SK-N-SH (cell line): ENCODE measurements at regions not wholly inside any gene's neighbourhood (a gene's known extent, or its start where the extent isn't known, plus 50 kb on each side); places are given as distances from the start of the nearest gene placed in this dataset.

Source experiments
- CTCF ChIA-PET: fragments of 300-600, 350-600 bp; formaldehyde crosslinking; extraction: SDS; loops from one replicate; lab custom pipeline; 2021; lab: Yijun Ruan, JAX
- POLR2A ChIA-PET: fragments of 350-600 bp; sonication (Branson Sonifier 250); formaldehyde crosslinking; extraction: SDS; loops from one replicate; lab custom pipeline; 2020; ENCODE audit warnings: antibody characterized with exemption, inconsistent platforms; lab: Yijun Ruan, JAX
- DNase-seq: peaks from one replicate; pipeline ENCODE4 v3.0.0; 2012
- H2AFZ ChIP-seq: fragments of 200-600 bp; sonication (generic); 2 replicates; pipeline ENCODE4 v1.8.1; 2016; ENCODE audit warnings: antibody characterized with exemption, mild to moderate bottlenecking, low read depth
- H3F3A ChIP-seq: fragments of 200-600 bp; sonication (generic); replicated peaks from 2 replicates; pipeline ENCODE3; 2016; ENCODE audit warnings: antibody characterized with exemption, mild to moderate bottlenecking; ENCODE audit not compliant: insufficient read depth
- H3K27ac ChIP-seq, 2 experiments: fragments of 200-500 bp in 1 of 2; fragments of 200-600 bp in 1 of 2; sonication (Bioruptor generic) in 1 of 2; sonication (generic), shearing (Covaris generic) in 1 of 2; 2 replicates each; pipeline versions ENCODE4 v1.5.1 to v1.6.1; 2014 to 2016; ENCODE audit warnings: low read depth in 2 of 2, inconsistent platforms in 1 of 2, low read length in 1 of 2, mild to moderate bottlenecking in 1 of 2, mixed read lengths in 1 of 2
- H3K27me3 ChIP-seq: fragments of 200-600 bp; sonication (generic), shearing (Covaris generic); 2 replicates; pipeline ENCODE4 v1.6.1; 2016; ENCODE audit warnings: mixed run types; ENCODE audit not compliant: insufficient read depth
- H3K36me3 ChIP-seq, 2 experiments: fragments of 200-500 bp in 1 of 2; fragments of 200-600 bp in 1 of 2; sonication (Bioruptor generic) in 1 of 2; sonication (generic) in 1 of 2; replicated peaks in 1 of 2; 2 replicates each; pipeline versions ENCODE3 to v1.5.1; 2014 to 2016; ENCODE audit warnings: low read length in 1 of 2, mild to moderate bottlenecking in 1 of 2; ENCODE audit not compliant: insufficient read depth in 2 of 2, control insufficient read depth in 1 of 2
- H3K4me1 ChIP-seq, 2 experiments: fragments of 200-500 bp in 1 of 2; fragments of 200-600 bp in 1 of 2; sonication (Bioruptor generic) in 1 of 2; sonication (generic), shearing (Covaris generic) in 1 of 2; 2 replicates each; pipeline versions ENCODE4 v1.5.1 to v1.6.1; 2014 to 2016; ENCODE audit warnings: low read depth in 1 of 2, low read length in 1 of 2, mixed run types in 1 of 2; ENCODE audit not compliant: insufficient read depth in 2 of 2, control insufficient read depth in 1 of 2
- H3K4me2 ChIP-seq: fragments of 200-600 bp; sonication (generic), shearing (Covaris generic); 2 replicates; pipeline ENCODE4 v1.6.1; 2017; ENCODE audit warnings: mixed run types
- H3K4me3 ChIP-seq, 2 experiments: fragments of 200-500 bp in 1 of 2; fragments of 200-600 bp in 1 of 2; sonication (Bioruptor generic) in 1 of 2; sonication (generic), shearing (Covaris generic) in 1 of 2; 2 replicates each; pipeline versions ENCODE4 v1.5.1 to v1.8.1; 2014 to 2016; ENCODE audit warnings: low read depth in 2 of 2, inconsistent platforms in 1 of 2, low read length in 1 of 2, mild to moderate bottlenecking in 1 of 2, mixed read lengths in 1 of 2, moderate library complexity in 1 of 2
- H3K79me2 ChIP-seq: fragments of 200-600 bp; sonication (generic); 2 replicates; pipeline ENCODE4 v1.8.1; 2017; ENCODE audit warnings: mild to moderate bottlenecking; ENCODE audit not compliant: insufficient read depth
- H3K9ac ChIP-seq: fragments of 200-600 bp; sonication (generic); 2 replicates; pipeline ENCODE4 v1.6.1; 2017; ENCODE audit warnings: mixed run types
- H3K9me2 ChIP-seq: fragments of 200-600 bp; sonication (generic); 2 replicates; pipeline ENCODE4 v1.6.1; 2017; ENCODE audit warnings: mixed run types
- H3K9me3 ChIP-seq: fragments of 200-600 bp; sonication (generic); 2 replicates; pipeline ENCODE4 v1.6.1; 2017; ENCODE audit warnings: mixed run types, mild to moderate bottlenecking, moderate library complexity
- H4K20me1 ChIP-seq: fragments of 200-600 bp; sonication (generic); 2 replicates; pipeline ENCODE4 v1.6.1; 2017; ENCODE audit warnings: mild to moderate bottlenecking, mixed run types; ENCODE audit not compliant: insufficient read depth
- ELF1 ChIP-seq: IDR thresholded peaks from 2 replicates; pipeline ENCODE4 v1.4.0; 2012
- EP300 ChIP-seq, 2 experiments: IDR thresholded peaks; 2 replicates each; pipeline versions ENCODE4 v1.4.0 to v1.6.1; 2012; ENCODE audit warnings: borderline replicate concordance in 1 of 2, low read depth in 1 of 2, low read length in 1 of 2
- FOXM1 ChIP-seq: IDR thresholded peaks from 2 replicates; pipeline ENCODE4 v1.4.0; 2012; ENCODE audit warnings: low read depth, mild to moderate bottlenecking
- JUND ChIP-seq: IDR thresholded peaks from 2 replicates; pipeline ENCODE4 v1.4.0; 2012
- NRF1 ChIP-seq: IDR thresholded peaks from 2 replicates; pipeline ENCODE4 v1.6.1; 2012; ENCODE audit warnings: low read depth, mild to moderate bottlenecking, low read length
- RFX5 ChIP-seq: IDR thresholded peaks from 2 replicates; pipeline ENCODE4 v1.6.1; 2012; ENCODE audit warnings: mild to moderate bottlenecking, improper control_type of control experiment, low read length
- RXRA ChIP-seq: IDR thresholded peaks from 2 replicates; pipeline ENCODE4 v1.4.0; 2012; ENCODE audit warnings: low read depth, mild to moderate bottlenecking, borderline replicate concordance
- TCF12 ChIP-seq: IDR thresholded peaks from 2 replicates; pipeline ENCODE4 v1.4.0; 2012
- TEAD4 ChIP-seq: IDR thresholded peaks from 2 replicates; pipeline ENCODE4 v1.4.0; 2012; ENCODE audit warnings: mild to moderate bottlenecking, borderline replicate concordance; ENCODE audit not compliant: insufficient read depth
- WGBS: methylation state at CpG from one replicate; pipeline ENCODE4 v1.1.6; 2017; ENCODE audit warnings: low lambda C conversion rate; 5-methylcytosine and 5-hydroxymethylcytosine counted together
- TF ChIP-seq, protein P1 (sequence below): fragments of 150-350 bp; IDR thresholded peaks from 2 replicates; pipeline ENCODE4 v1.6.1; 2016; ENCODE audit warnings: mild to moderate bottlenecking, low read depth, low read length
- TF ChIP-seq, protein P2 (sequence below): IDR thresholded peaks from 2 replicates; pipeline ENCODE4 v1.6.1; 2012; ENCODE audit warnings: mild to moderate bottlenecking, low read depth, low read length, moderate library complexity
- TF ChIP-seq, protein P3 (sequence below): fragments of 200-600 bp; sonication (generic); IDR thresholded peaks from 2 replicates; pipeline ENCODE4 v1.6.1; 2017; ENCODE audit warnings: antibody characterized with exemption, mild to moderate bottlenecking, moderate library complexity

DNA sequence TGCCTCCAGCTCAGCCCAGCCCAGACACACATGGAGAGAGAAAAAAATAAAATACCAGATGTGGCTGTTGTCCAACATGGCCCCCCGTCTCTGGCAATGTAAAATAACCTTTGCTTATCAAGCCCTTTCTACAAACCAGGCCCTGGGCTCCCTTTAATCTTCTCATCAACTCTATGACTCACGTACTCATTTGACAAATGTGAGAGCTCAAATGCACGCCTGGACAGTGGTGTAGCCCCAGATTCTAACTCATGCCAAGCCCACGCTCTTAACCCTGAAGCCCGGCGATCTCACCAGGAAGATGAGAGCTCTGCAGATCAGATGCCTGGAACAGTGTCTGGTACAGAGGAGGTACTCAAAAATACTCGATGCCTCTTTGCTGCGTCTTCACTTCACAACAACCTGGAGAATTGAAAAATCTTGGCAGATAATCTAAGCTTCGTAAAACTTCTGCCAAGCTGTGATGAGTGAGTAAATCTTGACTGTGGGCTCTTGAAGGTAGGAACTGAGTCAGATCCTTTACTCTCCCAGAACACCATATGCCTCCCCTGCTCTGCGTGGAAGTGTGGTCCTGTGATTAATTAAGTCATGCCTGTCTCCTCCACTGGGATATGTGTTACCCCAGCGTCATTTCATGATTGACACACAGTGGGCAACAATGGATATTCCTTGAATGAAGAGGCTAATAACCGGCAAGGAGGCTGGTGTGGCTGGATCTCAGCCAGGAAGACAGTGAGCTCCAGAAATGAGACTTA, 102.0 kb upstream of the FSTL4 start (continued):
- TF ChIP-seq, protein P1, sequence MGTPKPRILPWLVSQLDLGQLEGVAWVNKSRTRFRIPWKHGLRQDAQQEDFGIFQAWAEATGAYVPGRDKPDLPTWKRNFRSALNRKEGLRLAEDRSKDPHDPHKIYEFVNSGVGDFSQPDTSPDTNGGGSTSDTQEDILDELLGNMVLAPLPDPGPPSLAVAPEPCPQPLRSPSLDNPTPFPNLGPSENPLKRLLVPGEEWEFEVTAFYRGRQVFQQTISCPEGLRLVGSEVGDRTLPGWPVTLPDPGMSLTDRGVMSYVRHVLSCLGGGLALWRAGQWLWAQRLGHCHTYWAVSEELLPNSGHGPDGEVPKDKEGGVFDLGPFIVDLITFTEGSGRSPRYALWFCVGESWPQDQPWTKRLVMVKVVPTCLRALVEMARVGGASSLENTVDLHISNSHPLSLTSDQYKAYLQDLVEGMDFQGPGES: no peak
- TF ChIP-seq, protein P2, sequence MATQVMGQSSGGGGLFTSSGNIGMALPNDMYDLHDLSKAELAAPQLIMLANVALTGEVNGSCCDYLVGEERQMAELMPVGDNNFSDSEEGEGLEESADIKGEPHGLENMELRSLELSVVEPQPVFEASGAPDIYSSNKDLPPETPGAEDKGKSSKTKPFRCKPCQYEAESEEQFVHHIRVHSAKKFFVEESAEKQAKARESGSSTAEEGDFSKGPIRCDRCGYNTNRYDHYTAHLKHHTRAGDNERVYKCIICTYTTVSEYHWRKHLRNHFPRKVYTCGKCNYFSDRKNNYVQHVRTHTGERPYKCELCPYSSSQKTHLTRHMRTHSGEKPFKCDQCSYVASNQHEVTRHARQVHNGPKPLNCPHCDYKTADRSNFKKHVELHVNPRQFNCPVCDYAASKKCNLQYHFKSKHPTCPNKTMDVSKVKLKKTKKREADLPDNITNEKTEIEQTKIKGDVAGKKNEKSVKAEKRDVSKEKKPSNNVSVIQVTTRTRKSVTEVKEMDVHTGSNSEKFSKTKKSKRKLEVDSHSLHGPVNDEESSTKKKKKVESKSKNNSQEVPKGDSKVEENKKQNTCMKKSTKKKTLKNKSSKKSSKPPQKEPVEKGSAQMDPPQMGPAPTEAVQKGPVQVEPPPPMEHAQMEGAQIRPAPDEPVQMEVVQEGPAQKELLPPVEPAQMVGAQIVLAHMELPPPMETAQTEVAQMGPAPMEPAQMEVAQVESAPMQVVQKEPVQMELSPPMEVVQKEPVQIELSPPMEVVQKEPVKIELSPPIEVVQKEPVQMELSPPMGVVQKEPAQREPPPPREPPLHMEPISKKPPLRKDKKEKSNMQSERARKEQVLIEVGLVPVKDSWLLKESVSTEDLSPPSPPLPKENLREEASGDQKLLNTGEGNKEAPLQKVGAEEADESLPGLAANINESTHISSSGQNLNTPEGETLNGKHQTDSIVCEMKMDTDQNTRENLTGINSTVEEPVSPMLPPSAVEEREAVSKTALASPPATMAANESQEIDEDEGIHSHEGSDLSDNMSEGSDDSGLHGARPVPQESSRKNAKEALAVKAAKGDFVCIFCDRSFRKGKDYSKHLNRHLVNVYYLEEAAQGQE: no peak
- TF ChIP-seq FOXM1: no peak
- TF ChIP-seq TEAD4: 0 out of 2 replicates have a peak, but pooled peaks have one; percentile 34
- no peak for TF ChIP-seq RXRA
- TF ChIP-seq JUND: peak; percentile 29; the same call in 1 of the 2 replicates
- TF ChIP-seq TCF12: peak; percentile 62
- TF ChIP-seq NRF1: no peak

DNA sequence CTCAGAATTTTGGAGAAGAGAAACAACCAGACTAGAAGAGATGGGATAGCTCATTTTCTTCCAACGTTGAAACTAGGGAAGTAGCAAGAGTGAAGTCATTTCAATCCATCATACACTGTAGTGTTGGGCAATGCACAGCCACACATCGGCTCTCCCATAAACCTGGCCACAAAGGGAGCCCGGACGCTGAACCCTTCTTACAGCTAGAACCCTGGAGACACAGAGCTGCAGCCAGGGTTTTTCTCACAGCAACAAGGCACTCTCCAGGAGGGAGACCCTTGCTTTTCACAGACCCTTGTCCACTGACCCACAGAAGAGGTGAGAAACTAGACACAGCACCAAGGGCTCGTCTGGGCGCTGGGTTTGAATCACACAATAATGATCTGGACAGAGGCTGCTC, 101.4 kb upstream of the FSTL4 start:
- H4K20me1 ChIP-seq: no peaks in the 10 kb centered on the region
- H3K4me3 ChIP-seq: no peak overlapping the region
- no peak for DNase-seq
- H3K79me2 ChIP-seq: no peaks in the 10 kb centered on the region
- 4% methylated on average over 4 of the region's 6 CpGs for WGBS
- peaks cover 4% of the 10 kb centered on the region for H3F3A ChIP-seq
- TF ChIP-seq, protein P3, sequence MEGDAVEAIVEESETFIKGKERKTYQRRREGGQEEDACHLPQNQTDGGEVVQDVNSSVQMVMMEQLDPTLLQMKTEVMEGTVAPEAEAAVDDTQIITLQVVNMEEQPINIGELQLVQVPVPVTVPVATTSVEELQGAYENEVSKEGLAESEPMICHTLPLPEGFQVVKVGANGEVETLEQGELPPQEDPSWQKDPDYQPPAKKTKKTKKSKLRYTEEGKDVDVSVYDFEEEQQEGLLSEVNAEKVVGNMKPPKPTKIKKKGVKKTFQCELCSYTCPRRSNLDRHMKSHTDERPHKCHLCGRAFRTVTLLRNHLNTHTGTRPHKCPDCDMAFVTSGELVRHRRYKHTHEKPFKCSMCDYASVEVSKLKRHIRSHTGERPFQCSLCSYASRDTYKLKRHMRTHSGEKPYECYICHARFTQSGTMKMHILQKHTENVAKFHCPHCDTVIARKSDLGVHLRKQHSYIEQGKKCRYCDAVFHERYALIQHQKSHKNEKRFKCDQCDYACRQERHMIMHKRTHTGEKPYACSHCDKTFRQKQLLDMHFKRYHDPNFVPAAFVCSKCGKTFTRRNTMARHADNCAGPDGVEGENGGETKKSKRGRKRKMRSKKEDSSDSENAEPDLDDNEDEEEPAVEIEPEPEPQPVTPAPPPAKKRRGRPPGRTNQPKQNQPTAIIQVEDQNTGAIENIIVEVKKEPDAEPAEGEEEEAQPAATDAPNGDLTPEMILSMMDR: no peak
- no peak for TF ChIP-seq RFX5
- TF ChIP-seq ELF1: no peak
- TF ChIP-seq EP300 (IDR thresholded peaks at IDR 0.05; ENCODE audit: borderline replicate concordance in 1 of 2, low read depth in 1 of 2, low read length in 1 of 2): no peak
- peak overlapping the region; percentile 33; the same call in 1 of the 2 replicates for H3K4me2 ChIP-seq
- H3K9me2 ChIP-seq: no peaks in the 10 kb centered on the region
- ChIA-PET POLR2A (interaction anchor here (0.6 to 1.6 kb wide), 6 partner anchors 33 to 255 kb away, joined by 3 to 4 read pairs (median 4); no protein-coding TSS in a partner anchor), CTCF (interaction anchor here (0.7 to 4.8 kb wide), 16 partner anchors 10 to 603 kb away, joined by 3 to 34 read pairs (median 4); no protein-coding TSS in a partner anchor)
- no peaks in the 10 kb centered on the region for H3K9me3 ChIP-seq
- H3K27ac ChIP-seq: peak overlapping the region in 1 of 2 experiments; percentile 96; a peak in 2 of 4 replicates
- H2AFZ ChIP-seq: no peak overlapping the region
- H3K9ac ChIP-seq: no peak overlapping the region
- H3K36me3 ChIP-seq: no peaks in the 10 kb centered on the region
- H3K4me1 ChIP-seq: peaks cover 0 to 50% of the 10 kb centered on the region in 2 experiments; a peak in 2 of 4 replicates
- no peaks in the 10 kb centered on the region for H3K27me3 ChIP-seq
